GM19239 (cell line): ENCODE measurements at regions not wholly inside any gene's neighbourhood (a gene's known extent, or its start where the extent isn't known, plus 50 kb on each side); places are given as distances from the start of the nearest gene placed in this dataset.
A peak's percentile ranks its signal among the peaks of the same experiment; 100 is the strongest.
"Not testable (repeated sequence)": the region's sequence is repeated elsewhere in the genome, so short reads cannot be mapped to it uniquely, and the experiment has no call there.

Experiments
- DNase-seq: peaks from one replicate; pipeline ENCODE4 v3.0.0; 2011; ENCODE audit warnings: low spot score; ENCODE audit not compliant: insufficient read length
- FAIRE-seq: peaks from 2 replicates; lab custom pipeline; 2011; peaks lifted over from hg19 to GRCh38; lab: Jason Lieb, UNC

DNA sequence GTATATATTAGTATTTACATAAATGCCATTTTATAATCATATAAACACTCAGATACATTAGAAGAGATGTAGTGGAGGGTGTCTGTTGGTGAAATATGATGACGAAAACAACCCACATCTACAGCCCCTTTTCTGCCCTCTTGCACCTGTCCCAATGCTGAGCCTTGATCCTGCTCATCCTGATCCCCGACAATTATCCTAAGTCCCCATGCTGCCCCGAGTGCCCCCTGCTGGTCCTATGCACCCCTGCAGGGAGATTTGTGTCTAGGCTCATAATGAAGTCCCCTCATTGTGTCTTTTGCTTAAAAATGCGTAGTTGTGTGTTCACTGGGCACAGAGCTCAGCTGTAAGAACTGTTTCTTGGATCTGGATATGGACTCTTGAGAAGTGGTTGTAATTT, 554.5 kb downstream of the TMEM121 start:
- FAIRE-seq (no peak), DNase-seq (no peak)

DNA sequence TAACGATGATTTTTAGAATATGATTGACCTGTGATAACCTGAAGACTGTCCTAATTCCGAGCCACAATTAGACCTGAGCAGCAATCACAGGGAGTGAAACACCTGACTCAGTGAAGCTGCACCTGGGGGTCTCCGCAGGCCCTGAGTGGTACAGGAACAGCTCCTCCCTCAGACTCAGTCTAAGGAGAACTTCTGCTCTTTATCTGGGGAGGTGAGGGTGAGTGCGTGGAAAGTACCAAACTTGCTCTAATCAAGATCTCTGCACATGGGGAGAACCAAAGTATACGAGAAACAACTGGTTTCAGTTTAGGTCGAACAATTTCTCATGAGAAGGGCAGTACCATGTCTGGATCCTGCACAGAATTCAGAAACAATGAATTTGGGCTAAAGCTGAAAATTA, 555.3 kb downstream of the TMEM121 start:
- not testable (repeated sequence) for DNase-seq, FAIRE-seq

- FAIRE-seq, result no peak
- DNase-seq, result no peak
Measured at GRCh38 chr14:106083082-106083481, 556.7 kb downstream of the TMEM121 start.

DNA sequence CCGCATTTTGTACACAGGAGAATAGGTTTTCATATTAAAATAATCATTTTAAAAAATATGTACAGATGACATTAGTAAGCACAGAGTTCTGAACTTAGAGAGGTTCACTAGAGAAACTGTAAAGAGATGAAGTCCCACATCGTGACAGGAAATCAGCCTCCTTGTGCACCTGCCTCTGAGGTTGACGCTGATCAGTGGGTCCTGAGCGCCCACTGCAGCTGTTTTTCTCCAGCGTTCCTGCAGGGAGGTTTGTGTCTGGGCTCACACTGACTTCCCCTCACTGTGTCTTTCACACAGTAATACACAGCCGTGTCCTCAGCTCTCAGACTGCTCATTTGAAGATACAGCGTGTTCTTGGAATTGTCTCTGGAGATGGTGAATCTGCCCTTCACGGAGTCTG, 561.5 kb downstream of the TMEM121 start:
- no peak for FAIRE-seq

GRCh38 chr14:106088860-106089259, 562.5 kb downstream of the TMEM121 start:
- FAIRE-seq, DNase-seq: not testable (repeated sequence)

More for the DNA sequence above, 561.5 kb downstream of the TMEM121 start:
- DNase-seq, result no peak

GRCh38 chr14:106094654-106095189, 568.3 kb downstream of the TMEM121 start:
- FAIRE-seq, result no peak
- DNase-seq, result no peak

DNA sequence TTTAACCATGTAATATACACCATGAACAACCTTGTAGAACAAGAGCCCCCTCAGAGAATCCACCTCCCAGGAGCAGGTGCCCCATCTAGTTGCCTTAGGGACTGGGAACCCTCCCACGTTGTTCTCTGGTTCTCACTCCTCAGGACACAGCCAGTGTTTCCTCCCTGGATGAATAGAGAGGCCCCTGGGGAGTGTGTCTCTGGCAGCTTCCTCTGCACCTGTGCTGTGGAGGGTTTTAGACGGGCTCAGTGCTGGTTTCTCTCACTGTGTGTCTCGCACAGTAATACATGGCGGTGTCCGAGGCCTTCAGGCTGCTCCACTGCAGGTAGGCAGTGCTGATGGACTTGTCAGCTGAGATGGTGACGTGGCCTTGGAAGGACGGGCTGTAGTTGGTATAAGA, 581.3 kb downstream of the TMEM121 start:
- FAIRE-seq, result no peak
- DNase-seq, result no peak

DNA sequence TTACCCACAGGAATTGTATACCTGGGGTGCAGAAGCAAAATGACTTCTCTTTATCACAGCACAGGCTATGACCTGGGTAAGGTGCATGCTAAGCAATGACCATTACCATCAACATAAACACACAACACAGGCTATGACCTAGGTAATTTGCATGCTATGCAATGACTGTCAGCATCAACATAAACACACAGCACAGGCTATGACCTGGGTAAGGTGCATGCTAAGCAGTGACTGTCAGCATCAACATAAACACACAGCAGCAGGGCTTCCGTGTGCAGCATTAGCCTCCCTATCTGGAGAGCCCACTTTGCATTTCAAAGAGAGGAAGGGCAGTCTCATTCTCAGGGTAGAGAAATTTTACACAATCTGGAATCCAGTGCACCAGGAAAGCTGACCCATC, 583.0 kb downstream of the TMEM121 start:
- FAIRE-seq, result no peak
- no peak for DNase-seq

GRCh38 chr14:106115401-106115800, 589.0 kb downstream of the TMEM121 start:
- no peak for DNase-seq
- no peak for FAIRE-seq

GRCh38 chr14:106116339-106116930, 590.1 kb downstream of the TMEM121 start:
- not testable (repeated sequence) for DNase-seq
- peak; percentile 42 for FAIRE-seq

GRCh38 chr14:106120101-106120500, 593.7 kb downstream of the TMEM121 start:
- DNase-seq (no peak), FAIRE-seq (no peak)

DNA sequence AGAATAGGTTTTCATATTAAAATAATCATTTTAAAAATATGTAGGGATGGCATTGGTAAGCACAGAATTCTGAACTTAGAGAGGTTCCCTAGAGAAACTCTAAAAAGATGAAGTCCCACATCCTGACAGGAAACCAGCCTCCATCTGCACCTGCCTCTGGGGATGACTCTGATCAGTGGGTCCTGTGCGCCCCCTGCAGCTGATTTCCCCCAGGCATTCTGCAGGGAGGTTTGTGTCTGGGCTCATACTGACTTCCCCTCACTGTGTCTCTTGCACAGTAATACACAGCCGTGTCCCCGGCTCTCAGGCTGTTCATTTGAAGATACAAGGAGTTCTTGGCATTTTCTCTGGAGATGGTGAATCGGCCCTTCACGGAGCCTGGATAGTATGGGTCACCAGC, 602.9 kb downstream of the TMEM121 start:
- no peak for DNase-seq

GRCh38 chr14:106129904-106130661, 603.7 kb downstream of the TMEM121 start:
- DNase-seq, FAIRE-seq: not testable (repeated sequence)

More for the DNA sequence above, 602.9 kb downstream of the TMEM121 start:
- no peak for FAIRE-seq

GRCh38 chr14:106133126-106133525, 606.7 kb downstream of the TMEM121 start:
- not testable (repeated sequence) for FAIRE-seq, DNase-seq

DNA sequence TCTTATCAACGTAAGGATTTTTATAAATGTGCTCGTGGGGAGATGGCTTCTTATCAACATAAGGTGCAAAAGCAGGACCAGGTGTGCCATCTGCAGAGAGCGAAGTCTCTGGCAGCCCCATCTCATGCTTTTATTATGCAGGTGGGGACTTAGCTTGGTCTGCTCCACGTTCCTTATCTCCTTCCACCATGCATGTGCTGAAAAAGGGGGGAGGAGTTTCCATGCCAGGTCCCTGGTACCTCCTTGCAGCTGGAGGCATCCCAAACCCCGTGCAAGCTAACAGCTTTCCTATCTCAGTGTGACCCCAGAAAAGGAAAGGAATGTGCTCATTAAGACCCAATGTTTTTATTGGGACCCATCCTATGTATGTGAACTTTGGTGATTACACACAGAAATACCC, 608.5 kb downstream of the TMEM121 start:
- FAIRE-seq (no peak), DNase-seq (no peak)

- DNase-seq (no peak), FAIRE-seq (no peak)
Measured at GRCh38 chr14:106141242-106142220, 615.1 kb downstream of the TMEM121 start.

DNA sequence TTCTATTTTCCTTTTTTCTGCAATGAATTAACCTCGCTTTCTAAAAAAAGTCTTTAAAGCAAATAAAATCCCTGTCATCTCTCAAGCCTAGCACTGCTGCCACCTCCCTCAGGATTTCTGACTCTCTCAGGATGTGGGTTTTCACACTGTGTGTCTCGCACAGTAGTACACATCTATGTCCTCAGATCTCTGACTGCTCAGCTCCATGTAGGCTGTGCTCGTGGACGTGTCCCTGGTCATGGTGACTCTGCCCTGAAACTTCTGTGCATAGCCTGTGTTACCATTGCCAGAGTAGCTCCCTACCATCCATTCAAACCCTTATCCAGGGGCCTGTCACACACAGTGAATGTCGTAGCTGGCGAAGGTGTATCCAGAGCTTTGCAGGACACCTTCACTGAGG, 619.3 kb downstream of the TMEM121 start:
- not testable (repeated sequence) for DNase-seq, FAIRE-seq

- FAIRE-seq, DNase-seq: not testable (repeated sequence)
Measured at GRCh38 chr14:106153362-106153955, 627.1 kb downstream of the TMEM121 start.

DNA sequence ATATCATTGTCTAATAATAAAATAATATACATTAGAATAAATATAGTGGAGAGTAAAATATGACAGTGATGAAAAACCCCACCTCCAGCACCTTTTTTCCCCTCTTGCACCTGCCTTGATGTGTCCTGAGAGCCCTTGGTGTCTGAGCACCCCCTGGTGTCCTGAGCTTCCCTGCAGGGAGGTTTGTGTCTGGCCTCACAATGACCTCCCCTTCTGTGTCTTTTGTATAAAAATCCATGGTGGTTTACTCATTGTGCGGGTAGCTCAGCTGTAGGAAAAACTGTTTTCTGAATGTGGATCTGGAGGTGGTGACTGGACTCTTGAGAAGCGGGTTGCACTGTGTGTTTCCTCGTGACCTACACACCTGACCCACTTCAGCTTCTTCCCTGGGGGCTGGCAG, 636.9 kb downstream of the TMEM121 start:
- no peak for FAIRE-seq
- no peak for DNase-seq

GRCh38 chr14:106163812-106164211, 637.4 kb downstream of the TMEM121 start:
- not testable (repeated sequence) for FAIRE-seq

More at GRCh38 chr14:106163812-106164211, 637.4 kb downstream of the TMEM121 start:
- not testable (repeated sequence) for DNase-seq
